WTC11 (cell line): ENCODE measurements at regions not wholly inside any gene's neighbourhood (a gene's known extent, or its start where the extent isn't known, plus 50 kb on each side); places are given as distances from the start of the nearest gene placed in this dataset.
A peak's percentile ranks its signal among the peaks of the same experiment; 100 is the strongest.

Source experiments
- ATAC-seq: fragments of 200-7000 bp; cut with Tn5 transposase; 2 replicates; pipeline ENCODE4 v1.10.0; 2021; ENCODE audit warnings: mild to moderate bottlenecking, moderate library complexity
- CTCF ChIA-PET: fragments of 300-600 bp; sonication (Branson Sonifier 250); formaldehyde crosslinking; loops from one replicate; lab custom pipeline; 2021; ENCODE audit warnings: antibody characterized with exemption; lab: Charles Lee
- POLR2A ChIA-PET: fragments of 350-600 bp; sonication (Branson Sonifier 250); formaldehyde crosslinking; loops from one replicate; lab custom pipeline; 2021; ENCODE audit warnings: antibody characterized with exemption; lab: Charles Lee
- DNase-seq: peaks from one replicate; pipeline ENCODE4 v3.0.0; 2021; ENCODE audit warnings: low spot score
- H3K27ac Mint-ChIP-seq: 2 replicates; pipeline ENCODE4 v1.8.0; 2021; ENCODE audit warnings: mixed read lengths
- H3K27me3 Mint-ChIP-seq: 2 replicates; pipeline ENCODE4 v1.8.0; 2021; ENCODE audit warnings: low read depth, mild to moderate bottlenecking, moderate library complexity, mixed read lengths
- H3K36me3 Mint-ChIP-seq: 2 replicates; pipeline ENCODE4 v1.8.0; 2021; ENCODE audit warnings: mixed read lengths
- H3K4me1 Mint-ChIP-seq: 2 replicates; pipeline ENCODE4 v1.8.0; 2022; ENCODE audit warnings: mixed read lengths
- H3K4me3 Mint-ChIP-seq: 2 replicates; pipeline ENCODE4 v1.8.0; 2021; ENCODE audit warnings: mild to moderate bottlenecking, moderate library complexity, mixed read lengths
- H3K9me3 Mint-ChIP-seq: 2 replicates; pipeline ENCODE4 v1.8.0; 2021; ENCODE audit warnings: mixed read lengths
- AFF4 ChIP-seq: sonication (generic); formaldehyde crosslinking; IDR thresholded peaks from 2 replicates; pipeline ENCODE4 v1.8.1; 2023; ENCODE audit warnings: mild to moderate bottlenecking, missing genetic modification reagents, borderline replicate concordance
- AR ChIP-seq: fragments of 250-450 bp; sonication (Bioruptor Pico); IDR thresholded peaks from 2 replicates; pipeline ENCODE4 v1.9.0; 2021; ENCODE audit warnings: mild to moderate bottlenecking
- ATF3 ChIP-seq: sonication (generic); formaldehyde crosslinking; conservative IDR thresholded peaks from 2 replicates; pipeline ENCODE4 v1.8.1; 2022; ENCODE audit warnings: mild to moderate bottlenecking, missing genetic modification reagents
- CTCF ChIP-seq: fragments of 200-600 bp; IDR thresholded peaks from 2 replicates; pipeline ENCODE4 v1.8.0; 2022; ENCODE audit warnings: antibody characterized with exemption
- ELF4 ChIP-seq: sonication (generic); formaldehyde crosslinking; IDR thresholded peaks from 2 replicates; pipeline ENCODE4 v1.8.1; 2022; ENCODE audit warnings: low read depth, mild to moderate bottlenecking, moderate library complexity, missing genetic modification reagents
- ESRRA ChIP-seq: sonication (generic); formaldehyde crosslinking; IDR thresholded peaks from 2 replicates; pipeline ENCODE4 v1.8.1; 2022; ENCODE audit warnings: mild to moderate bottlenecking, missing genetic modification reagents, borderline replicate concordance
- GABPB1 ChIP-seq: sonication (generic); formaldehyde crosslinking; IDR thresholded peaks from 2 replicates; pipeline ENCODE4 v1.8.1; 2023; ENCODE audit warnings: mild to moderate bottlenecking, missing genetic modification reagents
- IRF1 ChIP-seq: sonication (generic); formaldehyde crosslinking; IDR thresholded peaks from 2 replicates; pipeline ENCODE4 v1.8.0; 2023; ENCODE audit warnings: missing genetic modification reagents
- IRF2 ChIP-seq: sonication (generic); formaldehyde crosslinking; IDR thresholded peaks from 2 replicates; pipeline ENCODE4 v1.8.0; 2022; ENCODE audit warnings: low read depth, missing genetic modification reagents, borderline replicate concordance
- MLX ChIP-seq: sonication (generic); formaldehyde crosslinking; IDR thresholded peaks from 2 replicates; pipeline ENCODE4 v1.8.1; 2023; ENCODE audit warnings: mild to moderate bottlenecking, missing genetic modification reagents, moderate library complexity
- MYBL2 ChIP-seq: sonication (generic); formaldehyde crosslinking; IDR thresholded peaks from 2 replicates; pipeline ENCODE4 v1.8.1; 2023; ENCODE audit warnings: mild to moderate bottlenecking, moderate library complexity, missing genetic modification reagents
- NFE2L1 ChIP-seq: sonication (generic); formaldehyde crosslinking; IDR thresholded peaks from 2 replicates; pipeline ENCODE4 v1.8.1; 2023; ENCODE audit warnings: missing genetic modification reagents
- PRRX2 ChIP-seq: fragments of 250-450 bp; sonication (Bioruptor Pico); IDR thresholded peaks from 2 replicates; pipeline ENCODE4 v1.8.0; 2021; ENCODE audit warnings: mild to moderate bottlenecking
- SMAD3 ChIP-seq: sonication (generic); formaldehyde crosslinking; IDR thresholded peaks from 2 replicates; pipeline ENCODE4 v1.8.0; 2022; ENCODE audit warnings: missing genetic modification reagents, mild to moderate bottlenecking, borderline replicate concordance
- TCF7 ChIP-seq: sonication (generic); formaldehyde crosslinking; IDR thresholded peaks from 2 replicates; pipeline ENCODE4 v1.8.0; 2022; ENCODE audit warnings: mild to moderate bottlenecking, low read depth, missing genetic modification reagents, moderate library complexity
- ZBTB21 ChIP-seq: sonication (generic); formaldehyde crosslinking; IDR thresholded peaks from 2 replicates; pipeline ENCODE4 v1.8.1; 2023; ENCODE audit warnings: mild to moderate bottlenecking, missing genetic modification reagents, borderline replicate concordance

DNA sequence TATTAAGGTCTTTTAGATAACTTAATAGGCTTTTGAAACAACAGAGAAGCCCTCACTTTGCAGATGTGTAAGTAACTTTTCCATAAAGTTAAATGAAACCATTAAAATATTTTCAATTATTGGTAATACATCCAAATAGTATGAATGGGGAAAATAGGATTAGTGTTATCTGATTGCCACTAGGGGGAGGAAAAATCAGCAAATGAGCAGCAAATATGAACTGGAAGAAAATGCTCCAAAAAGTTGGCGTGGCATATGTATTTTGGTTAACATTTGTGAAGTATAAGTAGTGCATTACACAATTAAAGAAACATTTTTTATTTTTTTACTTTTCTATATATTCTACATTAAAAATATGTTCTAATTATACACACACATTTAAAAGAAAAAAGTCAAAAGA is 259.8 kb upstream of the ANO5 start:
- DNase-seq (no peak), ATAC-seq (no peak)
- Mint-ChIP-seq H3K27ac (no peak overlapping the region), H3K9me3 (no peaks in the 10 kb centered on the region), H3K36me3 (no peaks in the 10 kb centered on the region), H3K27me3 (no peaks in the 10 kb centered on the region), H3K4me1 (no peaks in the 10 kb centered on the region), H3K4me3 (no peak overlapping the region)
- CTCF ChIA-PET: no interaction called here
- TF ChIP-seq MLX (no peak), TCF7 (CRISPR knock-in tag) (no peak), ZBTB21 (CRISPR knock-in tag) (no peak), CTCF (peak; percentile 26), ESRRA (CRISPR knock-in tag) (no peak)
- POLR2A ChIA-PET: no interaction called here

- no peak for DNase-seq
- Mint-ChIP-seq H3K9me3 (no peaks in the 10 kb centered on the region), H3K36me3 (no peaks in the 10 kb centered on the region), H3K4me3 (no peak overlapping the region), H3K4me1 (peaks cover 4% of the 10 kb centered on the region), H3K27me3 (peaks cover 2% of the 10 kb centered on the region; the same call in 1 of the 2 replicates)
- CTCF ChIA-PET: no interaction called here
- no peak for ATAC-seq
- no peak for TF ChIP-seq MLX
- TF ChIP-seq, all 79 proteins: peak for 0
- POLR2A ChIA-PET: no interaction called here
- no peak overlapping the region for H3K27ac Mint-ChIP-seq
Observed at GRCh38 chr11:21944577-21944976, 248.3 kb upstream of the ANO5 start.

- CTCF ChIA-PET: no interaction called here
- Mint-ChIP-seq H3K36me3 (no peaks in the 10 kb centered on the region), H3K27me3 (no peaks in the 10 kb centered on the region), H3K4me1 (peaks cover 4% of the 10 kb centered on the region), H3K4me3 (no peak overlapping the region), H3K27ac (no peak overlapping the region), H3K9me3 (no peaks in the 10 kb centered on the region)
- no peak for DNase-seq
- ATAC-seq: no peak
- TF ChIP-seq IRF1 (no peak), IRF2 (CRISPR knock-in tag) (no peak), SMAD3 (CRISPR knock-in tag) (no peak), AFF4 (CRISPR knock-in tag) (no peak), ELF4 (no peak), ATF3 (CRISPR knock-in tag) (no peak), PRRX2 (CRISPR knock-in tag) (no peak), NFE2L1 (no peak), GABPB1 (no peak), AR (no peak), MLX (no peak), MYBL2 (CRISPR knock-in tag) (no peak)
- POLR2A ChIA-PET: no interaction called here
Observed at GRCh38 chr11:21948876-21949275, 244.0 kb upstream of the ANO5 start.
